HEK293 (cell line): ENCODE measurements at regions not wholly inside any gene's neighbourhood (a gene's known extent, or its start where the extent isn't known, plus 50 kb on each side); places are given as distances from the start of the nearest gene placed in this dataset.

ENCODE experiments used
- CTCF ChIA-PET: fragments of 350-600 bp; formaldehyde crosslinking; extraction: SDS; loops from one replicate; lab custom pipeline; 2021; ENCODE audit warnings: antibody characterized with exemption; lab: Yijun Ruan, JAX
- POLR2A ChIA-PET: fragments of 300-600 bp; formaldehyde crosslinking; extraction: SDS; loops from one replicate; lab custom pipeline; 2020; ENCODE audit warnings: antibody characterized with exemption, inconsistent platforms; lab: Yijun Ruan, JAX
- H3K27ac ChIP-seq: fragments of 200-500 bp; sonication (Bioruptor generic); 2 replicates; pipeline ENCODE4 v1.5.1; 2014; ENCODE audit warnings: low read depth, low read length, control low read depth, inconsistent platforms; ENCODE audit errors: extremely low read depth
- H3K36me3 ChIP-seq, 2 experiments: fragments of 200-500 bp in 1 of 2; sonication (Bioruptor generic) in 1 of 2; 1 replicate in 1 of 2; 2 replicates in 1 of 2; pipeline ENCODE4 v1.5.1; 2014 to 2017; ENCODE audit warnings: inconsistent platforms in 2 of 2, low read length in 2 of 2; ENCODE audit not compliant: control insufficient read depth in 2 of 2, insufficient read depth in 1 of 2
- H3K4me1 ChIP-seq: fragments of 200-500 bp; sonication (Bioruptor generic); 2 replicates; pipeline ENCODE4 v1.5.1; 2014; ENCODE audit warnings: mild to moderate bottlenecking, low read length, inconsistent platforms; ENCODE audit not compliant: control insufficient read depth, insufficient read depth
- H3K4me3 ChIP-seq: 2 replicates; pipeline ENCODE4 v1.5.1; 2011; ENCODE audit warnings: low read depth, mild to moderate bottlenecking, control low read depth, low read length, moderate library complexity
- H3K9me3 ChIP-seq: fragments of 200-500 bp; sonication (Bioruptor generic); 2 replicates; pipeline ENCODE4 v1.5.1; 2014; ENCODE audit warnings: low read depth, low read length, inconsistent platforms; ENCODE audit not compliant: control insufficient read depth, insufficient read depth
- BCL11A ChIP-seq: fragments of 450-650 bp; formaldehyde crosslinking; IDR thresholded peaks from 2 replicates; pipeline ENCODE4 v1.5.1; 2016; ENCODE audit warnings: low read depth, missing biosample characterization, missing genetic modification characterization
- BCL11B ChIP-seq: fragments of 450-650 bp; formaldehyde crosslinking; IDR thresholded peaks from 2 replicates; pipeline ENCODE4 v1.5.1; 2016; ENCODE audit warnings: low read depth, missing biosample characterization, missing genetic modification characterization
- BCL6B ChIP-seq: fragments of 450-650 bp; formaldehyde crosslinking; IDR thresholded peaks from 2 replicates; pipeline ENCODE4 v1.5.1; 2017; ENCODE audit warnings: missing biosample characterization, missing genetic modification characterization
- MEIS1 ChIP-seq: sonication (generic); formaldehyde crosslinking; IDR thresholded peaks from 2 replicates; pipeline ENCODE4 v1.8.1; 2022; ENCODE audit warnings: missing genetic modification reagents, mild to moderate bottlenecking, borderline replicate concordance
- MYNN ChIP-seq: fragments of 450-650 bp; formaldehyde crosslinking; IDR thresholded peaks from 2 replicates; pipeline ENCODE4 v1.5.1; 2016; ENCODE audit warnings: missing biosample characterization, missing genetic modification characterization, borderline replicate concordance
- REST ChIP-seq: fragments of 450-650 bp; formaldehyde crosslinking; IDR thresholded peaks from 2 replicates; pipeline ENCODE4 v1.5.1; 2016; ENCODE audit warnings: missing biosample characterization, missing genetic modification characterization
- SP2 ChIP-seq: fragments of 450-650 bp; formaldehyde crosslinking; IDR thresholded peaks from 2 replicates; pipeline ENCODE4 v1.5.1; 2016; ENCODE audit warnings: missing biosample characterization, missing genetic modification characterization
- WT1 ChIP-seq: fragments of 450-650 bp; formaldehyde crosslinking; IDR thresholded peaks from 2 replicates; pipeline ENCODE4 v1.5.1; 2016; ENCODE audit warnings: missing biosample characterization, missing genetic modification characterization
- ZBTB10 ChIP-seq: fragments of 450-650 bp; formaldehyde crosslinking; IDR thresholded peaks from 2 replicates; pipeline ENCODE4 v1.5.1; 2016; ENCODE audit warnings: missing biosample characterization, missing genetic modification characterization
- ZBTB44 ChIP-seq: fragments of 450-650 bp; IDR thresholded peaks from 2 replicates; pipeline ENCODE4 v1.5.1; 2018; ENCODE audit warnings: missing biosample characterization, mild to moderate bottlenecking, missing genetic modification characterization
- ZNF280D ChIP-seq: fragments of 450-650 bp; formaldehyde crosslinking; IDR thresholded peaks from 2 replicates; pipeline ENCODE4 v1.5.1; 2016; ENCODE audit warnings: missing biosample characterization, missing genetic modification characterization
- ZNF292 ChIP-seq: fragments of 450-650 bp; formaldehyde crosslinking; IDR thresholded peaks from 2 replicates; pipeline ENCODE4 v1.5.1; 2016; ENCODE audit warnings: low read depth, missing biosample characterization, missing genetic modification characterization, borderline replicate concordance
- ZNF335 ChIP-seq: fragments of 450-650 bp; formaldehyde crosslinking; conservative IDR thresholded peaks from 2 replicates; pipeline ENCODE4 v1.5.1; 2016; ENCODE audit warnings: missing biosample characterization, missing genetic modification characterization
- ZNF391 ChIP-seq: fragments of 450-650 bp; formaldehyde crosslinking; IDR thresholded peaks from 2 replicates; pipeline ENCODE4 v1.5.1; 2016; ENCODE audit warnings: low read depth, missing biosample characterization, missing genetic modification characterization, borderline replicate concordance
- ZNF501 ChIP-seq: fragments of 450-650 bp; formaldehyde crosslinking; IDR thresholded peaks from 2 replicates; pipeline ENCODE4 v1.5.1; 2016; ENCODE audit warnings: missing biosample characterization, missing genetic modification characterization
- ZNF521 ChIP-seq: fragments of 450-650 bp; formaldehyde crosslinking; IDR thresholded peaks from 2 replicates; pipeline ENCODE4 v1.5.1; 2017; ENCODE audit warnings: missing biosample characterization, mild to moderate bottlenecking, missing genetic modification characterization
- ZNF549 ChIP-seq: fragments of 450-650 bp; IDR thresholded peaks from 2 replicates; pipeline ENCODE4 v1.5.1; 2018; ENCODE audit warnings: missing biosample characterization, missing genetic modification characterization, mild to moderate bottlenecking, inconsistent platforms, moderate library complexity
- ZNF571 ChIP-seq: fragments of 450-650 bp; formaldehyde crosslinking; IDR thresholded peaks from 2 replicates; pipeline ENCODE4 v1.5.0; 2017; ENCODE audit warnings: missing biosample characterization, missing genetic modification characterization
- ZNF621 ChIP-seq: fragments of 450-650 bp; formaldehyde crosslinking; IDR thresholded peaks from 2 replicates; pipeline ENCODE4 v1.5.1; 2017; ENCODE audit warnings: missing biosample characterization, missing genetic modification characterization
- ZNF654 ChIP-seq: fragments of 450-650 bp; formaldehyde crosslinking; IDR thresholded peaks from 2 replicates; pipeline ENCODE4 v1.5.1; 2016; ENCODE audit warnings: low read depth, missing biosample characterization, missing genetic modification characterization

GRCh38 chr6:45808917-45809316 is 206.7 kb downstream of the CLIC5 start:
- Histone ChIP-seq H3K27ac (no peak overlapping the region), H3K4me1 (no peaks in the 10 kb centered on the region), H3K36me3 (no peaks in the 10 kb centered on the region), H3K9me3 (no peaks in the 10 kb centered on the region), H3K4me3 (no peak overlapping the region)
- TF ChIP-seq BCL11B (tag by site-specific recombination), result no peak
- TF ChIP-seq, all 188 proteins: peak for 0
- POLR2A ChIA-PET, result no interaction called here
- CTCF ChIA-PET, result interaction anchor here (0.5 kb wide), 1 partner anchor 1573 kb away, joined by 4 read pairs; no protein-coding TSS in a partner anchor

GRCh38 chr6:45808042-45808645 is 207.5 kb downstream of the CLIC5 start:
- POLR2A ChIA-PET, result interaction anchor here (0.6 kb wide), 1 partner anchor 583 kb away, joined by 3 read pairs; no protein-coding TSS in a partner anchor
- H3K9me3 ChIP-seq, result no peaks in the 10 kb centered on the region
- H3K27ac ChIP-seq, result no peak overlapping the region
- no peaks in the 10 kb centered on the region for H3K36me3 ChIP-seq
- TF ChIP-seq ZNF391 (tag by site-specific recombination), result no peak
- no peak for TF ChIP-seq ZNF335
- TF ChIP-seq BCL11A (tag by site-specific recombination), result no peak
- TF ChIP-seq ZNF521 (tag by site-specific recombination), result no peak
- TF ChIP-seq ZBTB44 (tag by site-specific recombination), result no peak
- no peak for TF ChIP-seq ZNF549
- TF ChIP-seq ZNF292 (tag by site-specific recombination), result no peak
- no peak for TF ChIP-seq REST (tag by site-specific recombination)
- TF ChIP-seq WT1, result no peak
- TF ChIP-seq ZNF280D (tag by site-specific recombination), result no peak
- TF ChIP-seq SP2 (tag by site-specific recombination), result no peak
- TF ChIP-seq MEIS1 (CRISPR knock-in tag), result no peak
- no peak for TF ChIP-seq ZNF621 (tag by site-specific recombination)
- TF ChIP-seq BCL6B (tag by site-specific recombination), result no peak
- TF ChIP-seq ZBTB10 (tag by site-specific recombination), result no peak
- TF ChIP-seq MYNN (tag by site-specific recombination), result no peak
- no peak for TF ChIP-seq ZNF501 (tag by site-specific recombination)
- no peak for TF ChIP-seq ZNF654
- no peak for TF ChIP-seq ZNF571
- TF ChIP-seq, all 188 proteins: peak for 0
- CTCF ChIA-PET, result no interaction called here
- H3K4me3 ChIP-seq, result no peak overlapping the region
- no peaks in the 10 kb centered on the region for H3K4me1 ChIP-seq
